BJ (cell line): ENCODE measurements at regions not wholly inside any gene's neighbourhood (a gene's known extent, or its start where the extent isn't known, plus 50 kb on each side); places are given as distances from the start of the nearest gene placed in this dataset.

ENCODE experiments used
- CTCF ChIA-PET: fragments of 350-600 bp; formaldehyde crosslinking; extraction: SDS; loops from one replicate; lab custom pipeline; 2021; ENCODE audit warnings: antibody characterized with exemption, inconsistent platforms; lab: Yijun Ruan, JAX
- POLR2A ChIA-PET: fragments of 300-600 bp; sonication (Branson Sonifier 250); formaldehyde crosslinking; extraction: SDS; loops from one replicate; lab custom pipeline; 2021; ENCODE audit warnings: antibody characterized with exemption; lab: Charles Lee
- DNase-seq: peaks from one replicate; pipeline ENCODE4 v3.0.0-alpha.2; 2011; ENCODE audit warnings: low read depth
- H3K27me3 ChIP-seq: 2 replicates; pipeline ENCODE4 v1.6.0; 2011; ENCODE audit warnings: low read length; ENCODE audit not compliant: control insufficient read depth, insufficient read depth
- H3K36me3 ChIP-seq: 2 replicates; pipeline ENCODE4 v1.5.1; 2011; ENCODE audit warnings: low read length; ENCODE audit not compliant: control insufficient read depth, insufficient read depth
- H3K4me3 ChIP-seq: 2 replicates; pipeline ENCODE4 v1.5.1; 2011; ENCODE audit warnings: low read depth, mild to moderate bottlenecking, control low read depth, low read length
- TF ChIP-seq, protein P1 (sequence below): IDR thresholded peaks from 2 replicates; pipeline ENCODE4 v1.5.1; 2011; ENCODE audit warnings: low read depth, mild to moderate bottlenecking, control low read depth, inconsistent platforms, low read length, moderate library complexity; ENCODE audit not compliant: insufficient read depth

DNA sequence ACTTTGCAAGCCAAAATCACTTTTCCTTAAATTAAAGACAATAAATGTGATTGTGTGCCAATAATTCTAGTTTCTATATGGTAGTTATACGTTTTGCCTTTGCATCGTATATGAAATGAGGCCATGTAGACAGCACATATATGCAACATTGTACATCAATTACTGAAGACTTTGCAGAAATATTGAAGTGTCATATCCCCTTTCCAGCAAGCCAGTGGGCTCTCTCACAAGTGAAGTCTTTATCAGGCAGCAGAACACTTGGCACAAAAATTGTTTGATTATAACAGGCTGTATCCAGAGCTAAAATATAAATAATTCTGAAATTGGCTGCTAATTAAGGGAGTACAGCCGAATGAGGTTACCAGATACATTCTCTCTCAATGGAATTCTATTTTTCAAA, 588.6 kb upstream of the SEMA3D start:
- POLR2A ChIA-PET: no interaction called here
- Histone ChIP-seq H3K36me3 (no peaks in the 10 kb centered on the region), H3K4me3 (no peak overlapping the region), H3K27me3 (no peaks in the 10 kb centered on the region)
- CTCF ChIA-PET: interaction anchor here (0.7 to 0.8 kb wide), 2 partner anchors 53 to 581 kb away, joined by 3 read pairs; no protein-coding TSS in a partner anchor
- DNase-seq: no peak
- TF ChIP-seq, protein P1, sequence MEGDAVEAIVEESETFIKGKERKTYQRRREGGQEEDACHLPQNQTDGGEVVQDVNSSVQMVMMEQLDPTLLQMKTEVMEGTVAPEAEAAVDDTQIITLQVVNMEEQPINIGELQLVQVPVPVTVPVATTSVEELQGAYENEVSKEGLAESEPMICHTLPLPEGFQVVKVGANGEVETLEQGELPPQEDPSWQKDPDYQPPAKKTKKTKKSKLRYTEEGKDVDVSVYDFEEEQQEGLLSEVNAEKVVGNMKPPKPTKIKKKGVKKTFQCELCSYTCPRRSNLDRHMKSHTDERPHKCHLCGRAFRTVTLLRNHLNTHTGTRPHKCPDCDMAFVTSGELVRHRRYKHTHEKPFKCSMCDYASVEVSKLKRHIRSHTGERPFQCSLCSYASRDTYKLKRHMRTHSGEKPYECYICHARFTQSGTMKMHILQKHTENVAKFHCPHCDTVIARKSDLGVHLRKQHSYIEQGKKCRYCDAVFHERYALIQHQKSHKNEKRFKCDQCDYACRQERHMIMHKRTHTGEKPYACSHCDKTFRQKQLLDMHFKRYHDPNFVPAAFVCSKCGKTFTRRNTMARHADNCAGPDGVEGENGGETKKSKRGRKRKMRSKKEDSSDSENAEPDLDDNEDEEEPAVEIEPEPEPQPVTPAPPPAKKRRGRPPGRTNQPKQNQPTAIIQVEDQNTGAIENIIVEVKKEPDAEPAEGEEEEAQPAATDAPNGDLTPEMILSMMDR: no peak

DNA sequence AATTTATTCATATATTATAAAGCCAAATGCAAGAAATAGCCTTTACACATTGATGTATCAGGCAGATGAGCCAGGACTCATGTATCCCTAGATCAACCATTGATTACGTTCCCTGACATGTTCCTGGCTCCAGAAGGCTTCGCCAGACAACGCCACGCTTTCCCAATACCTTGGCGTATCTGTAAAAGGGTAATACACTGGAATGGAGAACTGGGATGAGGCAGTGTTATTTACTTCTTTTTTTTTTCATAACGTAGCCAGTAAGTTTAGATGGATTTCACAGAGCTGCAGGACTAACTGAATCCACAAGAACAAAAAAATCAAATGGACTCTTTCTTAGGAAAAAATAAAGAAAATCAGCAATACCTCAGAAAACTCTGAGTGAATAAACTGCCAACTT, 588.1 kb upstream of the SEMA3D start:
- Histone ChIP-seq H3K36me3 (no peaks in the 10 kb centered on the region), H3K27me3 (no peaks in the 10 kb centered on the region), H3K4me3 (no peak overlapping the region)
- TF ChIP-seq, protein P1: no peak
- no peak for DNase-seq
- ChIA-PET CTCF (interaction anchor here (0.7 kb wide), 1 partner anchor 53 kb away, joined by 3 read pairs; no protein-coding TSS in a partner anchor), POLR2A (no interaction called here)

DNA sequence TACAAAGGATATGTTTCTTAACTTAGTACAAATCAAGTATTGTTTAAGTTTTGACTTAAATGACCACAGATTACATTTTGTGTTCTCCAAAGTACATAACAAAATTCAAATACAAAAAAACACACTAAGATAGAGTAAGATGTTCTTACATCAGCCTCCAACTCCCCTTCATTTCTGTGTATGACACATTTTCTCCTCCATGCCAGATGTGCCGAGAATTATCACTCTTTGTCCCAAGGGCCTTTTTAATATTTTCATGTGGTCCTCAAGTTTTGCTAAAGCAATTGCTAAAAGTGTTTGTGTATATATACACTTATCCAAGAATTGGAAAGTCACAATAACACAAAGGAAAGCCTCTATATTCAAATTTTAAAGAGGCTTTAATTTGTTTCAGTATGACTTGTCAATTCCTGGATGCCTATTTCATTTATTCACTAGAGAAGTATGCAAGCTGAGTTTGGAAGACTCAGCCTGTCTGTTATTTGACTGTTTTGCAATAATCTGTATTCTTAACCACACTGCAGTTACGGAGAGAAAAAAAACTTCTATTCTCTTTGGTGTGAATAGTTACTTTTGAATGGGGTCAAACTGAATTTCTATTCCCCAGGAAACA, 586.4 kb upstream of the SEMA3D start:
- ChIA-PET CTCF (interaction anchor here (0.9 to 1.0 kb wide), 2 partner anchors 586 to 1837 kb away, joined by 3 to 4 read pairs; partner anchors contain the start of gene SEMA3D), POLR2A (no interaction called here)
- peak; percentile 35 for DNase-seq
- Histone ChIP-seq H3K27me3 (no peaks in the 10 kb centered on the region), H3K4me3 (no peak overlapping the region), H3K36me3 (no peaks in the 10 kb centered on the region)
- TF ChIP-seq, protein P1: no peak

DNA sequence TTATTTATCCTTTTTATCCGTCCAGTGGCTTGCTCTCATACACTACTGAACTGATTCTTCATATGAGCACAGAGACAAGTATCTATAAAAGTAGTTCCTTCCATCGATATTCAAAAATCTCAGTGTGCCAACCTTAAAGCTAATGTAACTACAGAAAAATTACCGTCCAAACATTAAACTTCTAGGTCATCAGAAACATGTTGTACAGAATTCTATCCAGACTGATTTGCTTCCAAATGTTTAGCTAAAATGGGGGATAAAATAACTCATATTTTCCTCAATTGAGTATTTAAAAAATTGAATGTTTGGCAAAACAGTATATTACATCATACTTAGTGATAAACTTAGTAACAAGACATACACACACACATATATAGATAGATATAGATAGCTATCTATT, 584.7 kb upstream of the SEMA3D start:
- DNase-seq: no peak
- CTCF ChIA-PET: no interaction called here
- POLR2A ChIA-PET: no interaction called here
- Histone ChIP-seq H3K36me3 (no peaks in the 10 kb centered on the region), H3K27me3 (no peaks in the 10 kb centered on the region), H3K4me3 (no peak overlapping the region)
- TF ChIP-seq, protein P1: no peak

DNA sequence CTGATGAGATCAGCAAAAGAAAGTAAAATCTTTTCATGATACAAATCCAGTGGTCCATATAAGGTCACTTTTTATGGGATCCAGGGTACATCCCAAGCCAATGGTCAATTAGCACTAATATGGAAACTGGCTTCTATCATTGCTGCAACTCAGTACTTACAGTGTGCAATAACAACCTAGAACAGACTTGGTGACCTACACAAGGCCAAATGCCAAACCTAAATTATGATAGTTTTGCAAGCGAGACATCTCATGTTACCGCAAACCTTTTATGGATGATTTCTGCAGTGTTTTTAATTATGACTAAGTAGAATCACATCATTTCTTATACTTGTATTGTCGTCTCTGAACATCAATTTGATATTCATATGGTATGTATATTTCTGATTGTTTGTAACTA, 583.5 kb upstream of the SEMA3D start:
- Histone ChIP-seq H3K36me3 (no peaks in the 10 kb centered on the region), H3K4me3 (no peak overlapping the region), H3K27me3 (no peaks in the 10 kb centered on the region)
- POLR2A ChIA-PET: no interaction called here
- TF ChIP-seq, protein P1: no peak
- DNase-seq: no peak
- CTCF ChIA-PET: no interaction called here
